PC-9 (cell line): ENCODE measurements at regions not wholly inside any gene's neighbourhood (a gene's known extent, or its start where the extent isn't known, plus 50 kb on each side); places are given as distances from the start of the nearest gene placed in this dataset.

Experiments
- EZH2 ChIP-seq: fragments of 200-600 bp; sonication (generic); IDR thresholded peaks from 2 replicates; pipeline ENCODE4 v1.8.0; 2017; ENCODE audit warnings: antibody characterized with exemption, low read depth
- TF ChIP-seq, protein P1 (sequence below): fragments of 200-600 bp; sonication (generic); conservative IDR thresholded peaks from 2 replicates; pipeline ENCODE4 v1.6.1; 2017; ENCODE audit warnings: mixed run types, antibody characterized with exemption, mild to moderate bottlenecking, moderate library complexity

DNA sequence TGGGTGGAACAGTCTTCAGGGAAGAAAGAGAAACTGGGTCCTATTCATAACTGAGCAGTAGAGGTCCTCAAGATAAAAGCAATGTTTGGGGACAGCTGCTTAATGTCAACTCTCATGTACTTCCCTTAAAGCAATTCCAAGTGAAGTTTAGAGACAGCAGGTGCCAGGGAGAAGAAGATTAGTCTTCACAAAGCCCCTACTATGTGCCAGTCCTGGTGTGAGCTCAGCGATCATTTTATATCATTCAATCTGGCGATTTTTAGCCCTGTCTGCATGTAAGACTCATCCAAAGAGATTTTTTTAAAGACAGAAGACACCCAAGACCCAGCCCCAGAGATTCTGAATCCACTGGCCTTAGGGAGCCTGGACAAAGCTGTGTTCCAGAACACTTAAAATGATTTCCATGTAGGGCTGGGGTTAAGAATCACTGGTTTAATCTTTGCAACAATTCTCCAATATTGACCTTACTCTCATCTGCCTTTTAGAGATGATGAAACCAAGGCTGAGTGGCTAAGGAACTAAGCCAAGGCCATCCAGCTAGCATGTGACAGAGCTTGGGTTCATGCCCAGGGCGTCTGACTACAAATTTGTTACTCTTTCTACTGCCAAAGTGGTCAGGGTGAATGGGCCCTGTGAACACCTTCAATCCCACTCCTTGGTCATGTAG, 404.5 kb upstream of the TBX3 start:
- TF ChIP-seq EZH2: no peak
- TF ChIP-seq, protein P1, sequence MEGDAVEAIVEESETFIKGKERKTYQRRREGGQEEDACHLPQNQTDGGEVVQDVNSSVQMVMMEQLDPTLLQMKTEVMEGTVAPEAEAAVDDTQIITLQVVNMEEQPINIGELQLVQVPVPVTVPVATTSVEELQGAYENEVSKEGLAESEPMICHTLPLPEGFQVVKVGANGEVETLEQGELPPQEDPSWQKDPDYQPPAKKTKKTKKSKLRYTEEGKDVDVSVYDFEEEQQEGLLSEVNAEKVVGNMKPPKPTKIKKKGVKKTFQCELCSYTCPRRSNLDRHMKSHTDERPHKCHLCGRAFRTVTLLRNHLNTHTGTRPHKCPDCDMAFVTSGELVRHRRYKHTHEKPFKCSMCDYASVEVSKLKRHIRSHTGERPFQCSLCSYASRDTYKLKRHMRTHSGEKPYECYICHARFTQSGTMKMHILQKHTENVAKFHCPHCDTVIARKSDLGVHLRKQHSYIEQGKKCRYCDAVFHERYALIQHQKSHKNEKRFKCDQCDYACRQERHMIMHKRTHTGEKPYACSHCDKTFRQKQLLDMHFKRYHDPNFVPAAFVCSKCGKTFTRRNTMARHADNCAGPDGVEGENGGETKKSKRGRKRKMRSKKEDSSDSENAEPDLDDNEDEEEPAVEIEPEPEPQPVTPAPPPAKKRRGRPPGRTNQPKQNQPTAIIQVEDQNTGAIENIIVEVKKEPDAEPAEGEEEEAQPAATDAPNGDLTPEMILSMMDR: no peak
